ENCODE measurements at regions not wholly inside any gene's neighbourhood (a gene's known extent, or its start where the extent isn't known, plus 50 kb on each side); places are given as distances from the start of the nearest gene placed in this dataset.

DNA sequence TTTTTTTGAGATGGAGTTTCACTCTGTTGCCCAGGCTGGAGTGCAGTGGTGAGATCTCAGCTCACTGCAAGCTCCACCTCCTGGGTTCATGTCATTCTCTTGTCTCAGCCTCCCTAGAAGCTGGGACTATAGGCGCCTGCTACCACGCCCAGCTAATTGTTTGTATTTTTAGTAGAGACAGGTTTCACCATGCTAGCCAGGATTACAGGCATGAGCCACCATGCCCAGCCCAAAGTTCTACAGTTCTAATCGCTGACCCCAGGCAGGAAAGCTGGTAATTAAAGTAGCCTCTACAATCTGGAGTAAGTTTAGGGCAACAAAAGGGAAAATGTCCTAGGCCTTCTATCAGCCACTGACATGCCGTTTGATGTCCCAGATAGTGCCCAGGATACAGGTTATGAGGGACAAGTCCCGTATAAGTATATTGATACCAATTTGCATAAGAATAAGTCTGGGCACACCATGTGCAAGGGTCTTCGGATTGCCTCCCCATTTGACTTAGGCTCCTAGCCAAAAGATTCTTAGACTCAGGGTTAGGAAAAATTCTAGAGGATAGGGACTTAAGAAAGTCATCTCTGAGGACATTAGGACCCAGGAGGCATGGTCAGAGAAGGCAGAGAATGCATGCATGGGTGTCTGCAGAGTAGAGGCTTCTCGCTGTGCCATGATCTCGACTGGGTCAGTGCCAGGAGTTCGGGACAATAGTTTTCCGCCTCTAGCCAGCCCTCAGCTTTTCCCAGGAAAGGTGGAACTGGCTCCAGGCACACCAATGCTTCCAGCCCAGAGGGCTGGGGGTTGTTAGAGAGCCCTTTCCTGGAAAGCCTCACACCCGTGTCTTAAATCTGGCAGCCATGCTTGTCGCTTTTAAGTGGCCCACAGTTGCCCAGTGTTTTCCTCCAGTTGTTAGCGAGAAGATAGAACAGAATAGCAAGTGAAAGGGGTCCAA, 1111.1 kb downstream of the TAF11L14 start:
- Histone ChIP-seq H4K5ac (ENCODE audit: low read depth, low read length) (no peak overlapping the region), H4K20me1 (ENCODE audit: insufficient read depth, low read length) (no peaks in the 10 kb centered on the region), H3K14ac (replicated peaks; ENCODE audit: low read depth, low read length) (no peak overlapping the region), H2BK120ac (ENCODE audit: low read depth, low read length) (no peak overlapping the region), H3K4ac (ENCODE audit: low read depth, low read length) (no peak overlapping the region), H2AK9ac (replicated peaks; ENCODE audit: low read depth, low read length, poor library complexity) (no peak overlapping the region), H3K27me3 (ENCODE audit: control insufficient read depth, insufficient read depth, low read length) (no peaks in the 10 kb centered on the region), H3K56ac (ENCODE audit: extremely low read depth, insufficient read depth, low read length) (no peak overlapping the region), H3K9me3 (ENCODE audit: control insufficient read depth, insufficient read depth, low read length) (peaks cover 10% of the 10 kb centered on the region; the same call in 1 of the 2 replicates), H3K9ac (ENCODE audit: low read depth, low read length) (no peak overlapping the region), H4K91ac (ENCODE audit: insufficient read depth, low read depth, low read length) (no peak overlapping the region), H2BK5ac (ENCODE audit: low read depth, low read length, poor library complexity, severe bottlenecking) (no peak overlapping the region), H2BK15ac (ENCODE audit: low read depth, low read length) (no peak overlapping the region), H3K4me1 (ENCODE audit: control insufficient read depth, insufficient read depth, low read length) (no peaks in the 10 kb centered on the region), H3K4me2 (ENCODE audit: low read depth, low read length) (no peak overlapping the region), H2AFZ (replicated peaks; ENCODE audit: low read length, poor library complexity) (no peak overlapping the region), H3K4me3 (ENCODE audit: insufficient read depth, low read depth, low read length) (no peak overlapping the region), H3K36me3 (ENCODE audit: control insufficient read depth, insufficient read depth, low read length) (no peaks in the 10 kb centered on the region), H3K23ac (ENCODE audit: low read depth, low read length) (no peak overlapping the region), H3K9me1 (ENCODE audit: insufficient read depth, low read length) (no peaks in the 10 kb centered on the region), H2AK5ac (ENCODE audit: low read depth, low read length) (no peak overlapping the region), H3K18ac (ENCODE audit: low read depth, low read length) (no peak overlapping the region), H3K79me1 (ENCODE audit: low read depth in 1 of 2, low read length in 2 of 2) (no peaks in the 10 kb centered on the region), H4K8ac (ENCODE audit: low read depth in 2 of 2, low read length in 2 of 2) (no peak overlapping the region), H2BK20ac (ENCODE audit: low read depth, low read length) (no peak overlapping the region), H3K27ac (ENCODE audit: insufficient read depth, low read length) (no peak overlapping the region)
- no TSS peak for BruUV-seq (replicated peaks)
- CTCF ChIA-PET, result no interaction called here
- intact Hi-C loops (cut with micrococcal nuclease), result no loop called here
- POLR2A ChIA-PET (ENCODE audit: unreplicated experiment), result no interaction called here
- in situ Hi-C loops (cut with MboI; ENCODE audit: low sequenced_read_pairs), result no loop called here
- 40% methylated on average over 1 of the region's 13 CpGs; no CpG with 5 or more reads in 1 of the 2 experiments for WGBS, 2 experiments (ENCODE audit: extremely low coverage in 2 of 2, insufficient read length in 1 of 2)
- DNase-seq (no peak), ATAC-seq (ENCODE audit: low read depth) (no peak)
- dilution Hi-C loops (cut with HindIII; ENCODE audit: low sequenced_read_pairs, unreplicated experiment), result no loop called here
- TF ChIP-seq POLR2A (IDR thresholded peaks at IDR 0.05; ENCODE audit: low read depth, low read length) (no peak), SMC3 (IDR thresholded peaks at IDR 0.05; ENCODE audit: low read depth, low read length) (no peak), NFE2L2 (IDR thresholded peaks at IDR 0.05; ENCODE audit: low read depth, low read length) (no peak), CTCF (conservative IDR thresholded peaks at IDR 0.05; ENCODE audit: low read depth, low read length) (no peak), ELK1 (IDR thresholded peaks at IDR 0.05; ENCODE audit: borderline replicate concordance, low read depth, low read length) (no peak), MXI1 (IDR thresholded peaks at IDR 0.05; ENCODE audit: borderline replicate concordance, low read depth, low read length) (no peak), RAD21 (IDR thresholded peaks at IDR 0.05; ENCODE audit: low read length) (no peak), CEBPB (IDR thresholded peaks at IDR 0.05; ENCODE audit: low read depth, low read length) (no peak), BHLHE40 (IDR thresholded peaks at IDR 0.05; ENCODE audit: low read depth, low read length) (no peak), RCOR1 (IDR thresholded peaks at IDR 0.05; ENCODE audit: insufficient replicate concordance, low read length) (no peak), MAFK (IDR thresholded peaks at IDR 0.05; ENCODE audit: low read depth, low read length) (no peak), CHD1 (IDR thresholded peaks at IDR 0.05; ENCODE audit: low read depth, low read length) (no peak), MAZ (IDR thresholded peaks at IDR 0.05; ENCODE audit: borderline replicate concordance, low read depth, low read length) (no peak), RFX5 (IDR thresholded peaks at IDR 0.05; ENCODE audit: low read depth, low read length) (no peak)
- TF ChIP-seq, protein P1, sequence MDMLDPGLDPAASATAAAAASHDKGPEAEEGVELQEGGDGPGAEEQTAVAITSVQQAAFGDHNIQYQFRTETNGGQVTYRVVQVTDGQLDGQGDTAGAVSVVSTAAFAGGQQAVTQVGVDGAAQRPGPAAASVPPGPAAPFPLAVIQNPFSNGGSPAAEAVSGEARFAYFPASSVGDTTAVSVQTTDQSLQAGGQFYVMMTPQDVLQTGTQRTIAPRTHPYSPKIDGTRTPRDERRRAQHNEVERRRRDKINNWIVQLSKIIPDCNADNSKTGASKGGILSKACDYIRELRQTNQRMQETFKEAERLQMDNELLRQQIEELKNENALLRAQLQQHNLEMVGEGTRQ (IDR thresholded peaks at IDR 0.05; ENCODE audit: low read depth, low read length), result no peak

Data from IMR-90 (cell line).